Stomach (tissue), 8 donors: ENCODE measurements at regions not wholly inside any gene's neighbourhood (a gene's known extent, or its start where the extent isn't known, plus 50 kb on each side); places are given as distances from the start of the nearest gene placed in this dataset.

ENCODE experiments used
- DNase-seq, 2 donors: peaks; one replicate each; pipeline versions ENCODE4 v3.0.0 to v3.0.0-alpha.2; 2013 to 2019
- H3K27ac ChIP-seq, 5 donors: fragments of 200-600 bp in 4 of 5; sonication (generic) in 4 of 5; one replicate each; pipeline ENCODE4 v1.5.1; 2013 to 2019; ENCODE audit warnings: mild to moderate bottlenecking in 1 of 5, moderate library complexity in 1 of 5
- H3K27me3 ChIP-seq, 3 donors: fragments of 200-600 bp; sonication (generic); one replicate each; pipeline ENCODE4 v1.5.1; 2017 to 2019; ENCODE audit warnings: mixed run types in 1 of 3
- H3K36me3 ChIP-seq, 4 donors: fragments of 200-600 bp; sonication (generic); 1 replicate in 3 of 4; 2 replicates in 1 of 4; pipeline ENCODE4 v1.5.1; 2016 to 2019
- H3K4me1 ChIP-seq, 4 donors: fragments of 200-600 bp; sonication (generic); one replicate each; pipeline ENCODE4 v1.5.1; 2016 to 2019
- H3K4me3 ChIP-seq, 4 donors: fragments of 200-600 bp; sonication (generic) in 3 of 4; one replicate each; pipeline ENCODE4 v1.5.1; 2016 to 2019; ENCODE audit warnings: mild to moderate bottlenecking in 1 of 4
- H3K9me3 ChIP-seq, 4 donors: fragments of 200-600 bp; sonication (generic); one replicate each; pipeline ENCODE4 v1.5.1; 2016 to 2019
- EP300 ChIP-seq: sonication (generic); formaldehyde crosslinking; IDR thresholded peaks from one replicate; pipeline ENCODE4 v1.6.1; 2017; ENCODE audit warnings: antibody characterized with exemption
- POLR2A ChIP-seq, 4 donors: fragments of 450-650 bp; IDR thresholded peaks; one replicate each; pipeline ENCODE4 v1.6.1; 2016; ENCODE audit warnings: antibody characterized with exemption in 4 of 4, control low read depth in 2 of 4, mild to moderate bottlenecking in 1 of 4, moderate library complexity in 1 of 4
- POLR2AphosphoS5 ChIP-seq, 3 donors: sonication (generic); formaldehyde crosslinking; IDR thresholded peaks; one replicate each; pipeline ENCODE4 v1.6.1; 2016; ENCODE audit warnings: antibody characterized with exemption in 3 of 3
- WGBS, 5 donors: extraction: QIAGEN DNeasy Blood & Tissue Kit in 3 of 5; methylation state at CpG; one replicate each; pipeline versions ENCODE4 v1.1.5 to v1.1.7; 2013 to 2018; 5-methylcytosine and 5-hydroxymethylcytosine counted together
- intact Hi-C: fragments of 100-400 bp; cut with DNase I; formaldehyde crosslinking; loops from one replicate; pipeline ENCODE4 v1.15.1; 2023; ENCODE audit warnings: low total_unique reads
- TF ChIP-seq, protein P1 (sequence below), 7 experiments: fragments of 450-650 bp in 4 of 7; fragments of 200-600 bp in 3 of 7; sonication (generic) in 3 of 7; IDR thresholded peaks; one replicate each; pipeline ENCODE4 v1.5.1; 2016 to 2019; ENCODE audit warnings: antibody characterized with exemption in 7 of 7, control low read depth in 2 of 7, mild to moderate bottlenecking in 1 of 7
- donor health status: healthy with polysubstance abuse.
- donor health status: Bipolar disorder and iron deficiency.
- donor health status: healthy.

GRCh38 chr12:77644915-77645605 is 185.6 kb upstream of the NAV3 start:
- H3K4me1 ChIP-seq = no peaks in the 10 kb centered on the region
- WGBS, 5 donors = 59 to 72% (median 69%) methylated on average over 3 of the region's 3 CpGs
- H3K36me3 ChIP-seq = no peaks in the 10 kb centered on the region
- TF ChIP-seq POLR2A (IDR thresholded peaks at IDR 0.05) (no peak), POLR2AphosphoS5 (IDR thresholded peaks at IDR 0.05) (no peak)
- TF ChIP-seq, protein P1, sequence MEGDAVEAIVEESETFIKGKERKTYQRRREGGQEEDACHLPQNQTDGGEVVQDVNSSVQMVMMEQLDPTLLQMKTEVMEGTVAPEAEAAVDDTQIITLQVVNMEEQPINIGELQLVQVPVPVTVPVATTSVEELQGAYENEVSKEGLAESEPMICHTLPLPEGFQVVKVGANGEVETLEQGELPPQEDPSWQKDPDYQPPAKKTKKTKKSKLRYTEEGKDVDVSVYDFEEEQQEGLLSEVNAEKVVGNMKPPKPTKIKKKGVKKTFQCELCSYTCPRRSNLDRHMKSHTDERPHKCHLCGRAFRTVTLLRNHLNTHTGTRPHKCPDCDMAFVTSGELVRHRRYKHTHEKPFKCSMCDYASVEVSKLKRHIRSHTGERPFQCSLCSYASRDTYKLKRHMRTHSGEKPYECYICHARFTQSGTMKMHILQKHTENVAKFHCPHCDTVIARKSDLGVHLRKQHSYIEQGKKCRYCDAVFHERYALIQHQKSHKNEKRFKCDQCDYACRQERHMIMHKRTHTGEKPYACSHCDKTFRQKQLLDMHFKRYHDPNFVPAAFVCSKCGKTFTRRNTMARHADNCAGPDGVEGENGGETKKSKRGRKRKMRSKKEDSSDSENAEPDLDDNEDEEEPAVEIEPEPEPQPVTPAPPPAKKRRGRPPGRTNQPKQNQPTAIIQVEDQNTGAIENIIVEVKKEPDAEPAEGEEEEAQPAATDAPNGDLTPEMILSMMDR (IDR thresholded peaks at IDR 0.05) = no peak
- no peak overlapping the region for H3K27ac ChIP-seq
- no peaks in the 10 kb centered on the region for H3K27me3 ChIP-seq
- H3K4me3 ChIP-seq = no peak overlapping the region
- DNase-seq = no peak
- no peaks in the 10 kb centered on the region for H3K9me3 ChIP-seq
- intact Hi-C loops = no loop called here

- H3K4me3 ChIP-seq = no peak overlapping the region
- DNase-seq = no peak
- no peak for TF ChIP-seq POLR2A (IDR thresholded peaks at IDR 0.05)
- no peak for TF ChIP-seq EP300
- TF ChIP-seq, protein P1 (IDR thresholded peaks at IDR 0.05) = no peak
- no peak for TF ChIP-seq POLR2AphosphoS5 (IDR thresholded peaks at IDR 0.05)
- no peaks in the 10 kb centered on the region for H3K27me3 ChIP-seq
- intact Hi-C loops = no loop called here
- no peak overlapping the region for H3K27ac ChIP-seq
- no peaks in the 10 kb centered on the region for H3K9me3 ChIP-seq
- H3K4me1 ChIP-seq = no peaks in the 10 kb centered on the region
- 89 to 96% (median 95%) methylated on average over 3 of the region's 3 CpGs for WGBS, 5 donors
- no peaks in the 10 kb centered on the region for H3K36me3 ChIP-seq
Observed at GRCh38 chr12:77642246-77642645, 188.4 kb upstream of the NAV3 start.

DNA sequence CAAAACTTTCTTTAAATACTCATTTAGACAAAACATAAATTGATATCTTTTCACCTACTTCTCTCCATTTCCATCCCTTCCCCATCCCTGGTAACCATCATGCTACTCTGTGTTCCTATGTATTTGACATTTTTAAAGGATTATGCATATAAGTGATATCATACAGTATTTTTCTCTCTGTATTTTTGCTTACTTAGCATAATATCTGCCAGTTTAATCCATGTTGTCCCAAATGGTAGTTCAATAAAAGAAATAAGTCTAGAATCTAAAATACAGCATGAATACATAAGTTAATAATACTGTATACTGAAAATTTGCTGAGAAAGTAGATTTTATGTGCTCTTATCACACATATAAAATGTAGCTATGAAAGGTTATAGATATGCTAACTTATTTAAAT is 190.3 kb upstream of the NAV3 start:
- Histone ChIP-seq H3K4me1 (no peaks in the 10 kb centered on the region), H3K36me3 (no peaks in the 10 kb centered on the region), H3K27me3 (no peaks in the 10 kb centered on the region), H3K27ac (no peak overlapping the region), H3K9me3 (no peaks in the 10 kb centered on the region), H3K4me3 (no peak overlapping the region)
- no peak for TF ChIP-seq EP300
- TF ChIP-seq POLR2A (IDR thresholded peaks at IDR 0.05) = no peak
- TF ChIP-seq POLR2AphosphoS5 (IDR thresholded peaks at IDR 0.05) = no peak
- TF ChIP-seq, protein P1 (IDR thresholded peaks at IDR 0.05) = no peak
- intact Hi-C loops = no loop called here
- DNase-seq = no peak

- Histone ChIP-seq H3K9me3 (no peaks in the 10 kb centered on the region), H3K4me1 (no peaks in the 10 kb centered on the region), H3K27ac (no peak overlapping the region), H3K27me3 (no peaks in the 10 kb centered on the region), H3K36me3 (no peaks in the 10 kb centered on the region), H3K4me3 (no peak overlapping the region)
- no peak for TF ChIP-seq EP300
- TF ChIP-seq POLR2AphosphoS5 (IDR thresholded peaks at IDR 0.05) = no peak
- TF ChIP-seq, protein P1 (IDR thresholded peaks at IDR 0.05) = no peak
- no peak for TF ChIP-seq POLR2A (IDR thresholded peaks at IDR 0.05)
- intact Hi-C loops = no loop called here
- 86 to 98% (median 90%) methylated on average over 1 of the region's 1 CpG for WGBS, 5 donors
- no peak for DNase-seq
Observed at GRCh38 chr12:77630790-77631445, 199.8 kb upstream of the NAV3 start.
